ENCODE measurements at regions not wholly inside any gene's neighbourhood (a gene's known extent, or its start where the extent isn't known, plus 50 kb on each side); places are given as distances from the start of the nearest gene placed in this dataset.

- Histone ChIP-seq H3K27ac (ENCODE audit: low read depth in 1 of 2, low read length in 1 of 2) (no peak overlapping the region), H3K27me3 (ENCODE audit: control insufficient read depth in 2 of 2, insufficient read depth in 1 of 2, low read length in 1 of 2) (no peaks in the 10 kb centered on the region), H3K4me3 (ENCODE audit: low read length in 2 of 2) (no peak overlapping the region), H3K36me3 (ENCODE audit: control insufficient read depth in 2 of 2, insufficient read depth in 2 of 2, low read length in 1 of 2) (no peaks in the 10 kb centered on the region), H3K4me1 (ENCODE audit: control insufficient read depth in 2 of 2, insufficient read depth in 2 of 2, low read length in 2 of 2) (no peaks in the 10 kb centered on the region), H3K9me3 (ENCODE audit: control insufficient read depth in 2 of 2, insufficient read depth in 1 of 2, low read length in 1 of 2) (no peaks in the 10 kb centered on the region)
- no peak for DNase-seq (ENCODE audit: low read depth in 6 of 9, low spot score in 9 of 9)
- 98% methylated on average over 8 of the region's 8 CpGs for WGBS
Measured at GRCh38 chr14:97071177-97071576, 274.0 kb downstream of the VRK1 start.

GRCh38 chr14:97073622-97074021, 276.4 kb downstream of the VRK1 start:
- Histone ChIP-seq H3K4me1 (ENCODE audit: control insufficient read depth in 2 of 2, insufficient read depth in 2 of 2, low read length in 2 of 2) (peaks cover 0 to 5% of the 10 kb centered on the region in 2 donors), H3K27ac (ENCODE audit: low read depth in 1 of 2, low read length in 1 of 2) (no peak overlapping the region)
- WGBS: 96% methylated on average over 5 of the region's 5 CpGs

GRCh38 chr14:97074456-97074855, 277.3 kb downstream of the VRK1 start:
- peaks cover 0 to 5% of the 10 kb centered on the region in 2 donors for H3K4me1 ChIP-seq (ENCODE audit: control insufficient read depth in 2 of 2, insufficient read depth in 2 of 2, low read length in 2 of 2)
- peaks cover 0 to 2% of the 10 kb centered on the region in 2 donors for H3K27me3 ChIP-seq (ENCODE audit: control insufficient read depth in 2 of 2, insufficient read depth in 1 of 2, low read length in 1 of 2)
- no peak overlapping the region for H3K27ac ChIP-seq (ENCODE audit: low read depth in 1 of 2, low read length in 1 of 2)
- H3K4me3 ChIP-seq (ENCODE audit: low read length in 2 of 2): no peak overlapping the region
- 90% methylated on average over 6 of the region's 6 CpGs for WGBS
- no peaks in the 10 kb centered on the region for H3K9me3 ChIP-seq (ENCODE audit: control insufficient read depth in 2 of 2, insufficient read depth in 1 of 2, low read length in 1 of 2)
- no peaks in the 10 kb centered on the region for H3K36me3 ChIP-seq (ENCODE audit: control insufficient read depth in 2 of 2, insufficient read depth in 2 of 2, low read length in 1 of 2)
- DNase-seq (ENCODE audit: low read depth in 6 of 9, low spot score in 9 of 9): no peak

More at GRCh38 chr14:97073622-97074021, 276.4 kb downstream of the VRK1 start:
- H3K4me3 ChIP-seq (ENCODE audit: low read length in 2 of 2): no peak overlapping the region
- no peaks in the 10 kb centered on the region for H3K36me3 ChIP-seq (ENCODE audit: control insufficient read depth in 2 of 2, insufficient read depth in 2 of 2, low read length in 1 of 2)
- no peaks in the 10 kb centered on the region for H3K9me3 ChIP-seq (ENCODE audit: control insufficient read depth in 2 of 2, insufficient read depth in 1 of 2, low read length in 1 of 2)
- DNase-seq (ENCODE audit: low read depth in 6 of 9, low spot score in 9 of 9): no peak
- H3K27me3 ChIP-seq (ENCODE audit: control insufficient read depth in 2 of 2, insufficient read depth in 1 of 2, low read length in 1 of 2): peaks cover 0 to 2% of the 10 kb centered on the region in 2 donors

DNA sequence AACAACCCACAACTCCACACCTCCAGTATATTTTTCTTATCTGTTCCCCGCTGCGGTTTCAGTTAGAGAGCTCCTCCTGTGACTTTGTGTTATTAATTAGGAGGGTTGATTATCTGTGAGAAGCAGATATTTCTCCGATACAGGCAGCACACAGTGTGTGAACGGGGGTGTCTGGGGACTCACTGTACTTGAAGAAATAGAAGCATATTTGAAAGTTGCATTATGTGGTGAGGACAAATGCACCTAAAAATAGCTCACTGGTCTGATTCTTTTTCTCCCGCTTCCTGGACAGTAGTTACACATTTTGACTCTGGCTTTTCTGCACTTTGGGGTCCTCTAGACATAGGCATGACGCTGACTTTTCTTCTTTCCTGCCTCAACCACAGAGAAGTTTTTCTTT, 277.7 kb downstream of the VRK1 start:
- H3K27ac ChIP-seq (ENCODE audit: low read depth in 1 of 2, low read length in 1 of 2): no peak overlapping the region
- no peaks in the 10 kb centered on the region for H3K9me3 ChIP-seq (ENCODE audit: control insufficient read depth in 2 of 2, insufficient read depth in 1 of 2, low read length in 1 of 2)
- no peaks in the 10 kb centered on the region for H3K36me3 ChIP-seq (ENCODE audit: control insufficient read depth in 2 of 2, insufficient read depth in 2 of 2, low read length in 1 of 2)
- peaks cover 0 to 2% of the 10 kb centered on the region in 2 donors for H3K27me3 ChIP-seq (ENCODE audit: control insufficient read depth in 2 of 2, insufficient read depth in 1 of 2, low read length in 1 of 2)
- 18% methylated on average over 6 of the region's 6 CpGs for WGBS
- DNase-seq (ENCODE audit: low read depth in 6 of 9, low spot score in 9 of 9): no peak
- H3K4me1 ChIP-seq (ENCODE audit: control insufficient read depth in 2 of 2, insufficient read depth in 2 of 2, low read length in 2 of 2): peaks cover 0 to 5% of the 10 kb centered on the region in 2 donors
- no peak overlapping the region for H3K4me3 ChIP-seq (ENCODE audit: low read length in 2 of 2)

GRCh38 chr14:97077253-97077653, 280.1 kb downstream of the VRK1 start:
- DNase-seq (ENCODE audit: low read depth in 6 of 9, low spot score in 9 of 9): peak in 3 of 9 donors; percentile 8 to 40 (median 9)
- Histone ChIP-seq H3K4me3 (ENCODE audit: low read length in 2 of 2) (no peak overlapping the region), H3K9me3 (ENCODE audit: control insufficient read depth in 2 of 2, insufficient read depth in 1 of 2, low read length in 1 of 2) (no peaks in the 10 kb centered on the region), H3K36me3 (ENCODE audit: control insufficient read depth in 2 of 2, insufficient read depth in 2 of 2, low read length in 1 of 2) (no peaks in the 10 kb centered on the region), H3K27ac (ENCODE audit: low read depth in 1 of 2, low read length in 1 of 2) (no peak overlapping the region), H3K27me3 (ENCODE audit: control insufficient read depth in 2 of 2, insufficient read depth in 1 of 2, low read length in 1 of 2) (peaks cover 0 to 2% of the 10 kb centered on the region in 2 donors), H3K4me1 (ENCODE audit: control insufficient read depth in 2 of 2, insufficient read depth in 2 of 2, low read length in 2 of 2) (peaks cover 0 to 5% of the 10 kb centered on the region in 2 donors)
- WGBS: 13% methylated on average over 8 of the region's 8 CpGs

GRCh38 chr14:97077687-97078086, 280.5 kb downstream of the VRK1 start:
- no peaks in the 10 kb centered on the region for H3K36me3 ChIP-seq (ENCODE audit: control insufficient read depth in 2 of 2, insufficient read depth in 2 of 2, low read length in 1 of 2)
- no peak for DNase-seq (ENCODE audit: low read depth in 6 of 9, low spot score in 9 of 9)
- no peaks in the 10 kb centered on the region for H3K9me3 ChIP-seq (ENCODE audit: control insufficient read depth in 2 of 2, insufficient read depth in 1 of 2, low read length in 1 of 2)
- H3K27me3 ChIP-seq (ENCODE audit: control insufficient read depth in 2 of 2, insufficient read depth in 1 of 2, low read length in 1 of 2): peaks cover 0 to 2% of the 10 kb centered on the region in 2 donors
- WGBS: 64% methylated on average over 4 of the region's 4 CpGs
- peaks cover 0 to 5% of the 10 kb centered on the region in 2 donors for H3K4me1 ChIP-seq (ENCODE audit: control insufficient read depth in 2 of 2, insufficient read depth in 2 of 2, low read length in 2 of 2)
- no peak overlapping the region for H3K4me3 ChIP-seq (ENCODE audit: low read length in 2 of 2)
- H3K27ac ChIP-seq (ENCODE audit: low read depth in 1 of 2, low read length in 1 of 2): no peak overlapping the region

DNA sequence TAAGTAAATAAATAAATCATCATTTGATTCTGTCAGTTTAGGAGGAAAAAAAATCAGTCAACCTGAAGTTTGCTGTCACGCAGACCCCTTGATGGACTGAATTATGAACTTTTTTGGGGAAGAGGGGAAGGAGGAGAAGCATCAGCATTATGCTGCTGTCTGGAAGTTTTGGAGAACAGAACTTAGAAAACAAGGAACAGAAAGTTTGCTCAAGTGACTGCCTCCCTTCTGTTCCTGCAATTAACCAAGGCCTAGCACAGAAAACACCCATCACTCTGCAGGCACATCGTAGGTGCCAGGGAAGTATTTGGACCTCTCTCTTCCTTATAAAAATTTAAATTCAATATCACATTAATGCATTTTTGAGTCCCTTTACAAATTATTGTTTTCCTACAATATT, 283.8 kb downstream of the VRK1 start:
- no peaks in the 10 kb centered on the region for H3K9me3 ChIP-seq (ENCODE audit: control insufficient read depth in 2 of 2, insufficient read depth in 1 of 2, low read length in 1 of 2)
- H3K4me3 ChIP-seq (ENCODE audit: low read length in 2 of 2): no peak overlapping the region
- peaks cover 0 to 2% of the 10 kb centered on the region in 2 donors for H3K27me3 ChIP-seq (ENCODE audit: control insufficient read depth in 2 of 2, insufficient read depth in 1 of 2, low read length in 1 of 2)
- no peaks in the 10 kb centered on the region for H3K36me3 ChIP-seq (ENCODE audit: control insufficient read depth in 2 of 2, insufficient read depth in 2 of 2, low read length in 1 of 2)
- H3K4me1 ChIP-seq (ENCODE audit: control insufficient read depth in 2 of 2, insufficient read depth in 2 of 2, low read length in 2 of 2): peaks cover 0 to 5% of the 10 kb centered on the region in 2 donors
- DNase-seq (ENCODE audit: low read depth in 6 of 9, low spot score in 9 of 9): no peak
- WGBS: 98% methylated on average over 2 of the region's 2 CpGs
- no peak overlapping the region for H3K27ac ChIP-seq (ENCODE audit: low read depth in 1 of 2, low read length in 1 of 2)

DNA sequence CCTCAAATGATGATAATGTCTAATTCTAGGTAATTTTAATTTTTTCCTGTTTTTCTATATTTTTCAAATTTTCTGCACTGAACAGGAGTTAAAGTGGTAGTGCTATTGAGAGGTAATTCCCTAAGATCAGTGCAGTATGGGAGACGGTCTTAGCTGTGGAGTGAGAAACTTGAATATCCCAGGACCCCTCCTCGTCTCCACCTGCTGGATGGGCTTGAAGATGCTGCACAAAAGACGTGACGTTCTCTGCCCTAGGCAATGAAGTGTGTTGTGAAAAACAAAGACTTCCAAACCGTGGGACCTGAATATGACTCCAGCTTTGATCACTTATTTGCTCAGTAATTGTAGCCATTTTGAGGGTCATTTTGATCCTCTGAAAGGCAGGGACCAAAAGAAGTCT, 298.1 kb downstream of the VRK1 start:
- H3K27me3 ChIP-seq (ENCODE audit: control insufficient read depth in 2 of 2, insufficient read depth in 1 of 2, low read length in 1 of 2): no peaks in the 10 kb centered on the region
- no peaks in the 10 kb centered on the region for H3K36me3 ChIP-seq (ENCODE audit: control insufficient read depth in 2 of 2, insufficient read depth in 2 of 2, low read length in 1 of 2)
- no peak overlapping the region for H3K4me3 ChIP-seq (ENCODE audit: low read length in 2 of 2)
- 74% methylated on average over 5 of the region's 5 CpGs for WGBS
- no peaks in the 10 kb centered on the region for H3K9me3 ChIP-seq (ENCODE audit: control insufficient read depth in 2 of 2, insufficient read depth in 1 of 2, low read length in 1 of 2)
- H3K4me1 ChIP-seq (ENCODE audit: control insufficient read depth in 2 of 2, insufficient read depth in 2 of 2, low read length in 2 of 2): no peaks in the 10 kb centered on the region
- DNase-seq (ENCODE audit: low read depth in 6 of 9, low spot score in 9 of 9): no peak
- H3K27ac ChIP-seq (ENCODE audit: low read depth in 1 of 2, low read length in 1 of 2): no peak overlapping the region

DNA sequence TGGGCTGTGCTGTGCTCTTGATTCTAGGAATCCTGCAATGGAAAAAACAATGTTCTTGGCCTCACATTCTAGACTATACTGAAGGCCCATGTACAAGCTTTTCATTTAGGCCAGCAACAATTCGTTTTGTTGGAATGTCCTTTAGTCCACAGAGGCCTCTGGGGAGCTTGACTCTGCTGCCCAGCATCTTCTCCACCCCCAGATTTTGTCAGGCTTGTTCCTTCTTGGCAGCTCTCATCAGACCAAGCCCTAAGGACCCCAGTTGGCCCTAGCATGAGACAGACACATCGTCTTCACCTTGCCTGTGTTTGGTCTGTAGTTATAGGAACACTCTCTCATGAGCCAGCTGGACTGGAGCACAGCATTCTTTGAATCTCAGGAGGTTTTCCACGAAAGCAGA, 300.1 kb downstream of the VRK1 start:
- Histone ChIP-seq H3K4me1 (ENCODE audit: control insufficient read depth in 2 of 2, insufficient read depth in 2 of 2, low read length in 2 of 2) (peaks cover 0 to 3% of the 10 kb centered on the region in 2 donors), H3K27me3 (ENCODE audit: control insufficient read depth in 2 of 2, insufficient read depth in 1 of 2, low read length in 1 of 2) (no peaks in the 10 kb centered on the region), H3K27ac (ENCODE audit: low read depth in 1 of 2, low read length in 1 of 2) (no peak overlapping the region), H3K4me3 (ENCODE audit: low read length in 2 of 2) (no peak overlapping the region), H3K9me3 (ENCODE audit: control insufficient read depth in 2 of 2, insufficient read depth in 1 of 2, low read length in 1 of 2) (no peaks in the 10 kb centered on the region), H3K36me3 (ENCODE audit: control insufficient read depth in 2 of 2, insufficient read depth in 2 of 2, low read length in 1 of 2) (no peaks in the 10 kb centered on the region)
- DNase-seq (ENCODE audit: low read depth in 6 of 9, low spot score in 9 of 9): no peak
- 85% methylated on average over 3 of the region's 3 CpGs for WGBS

DNA sequence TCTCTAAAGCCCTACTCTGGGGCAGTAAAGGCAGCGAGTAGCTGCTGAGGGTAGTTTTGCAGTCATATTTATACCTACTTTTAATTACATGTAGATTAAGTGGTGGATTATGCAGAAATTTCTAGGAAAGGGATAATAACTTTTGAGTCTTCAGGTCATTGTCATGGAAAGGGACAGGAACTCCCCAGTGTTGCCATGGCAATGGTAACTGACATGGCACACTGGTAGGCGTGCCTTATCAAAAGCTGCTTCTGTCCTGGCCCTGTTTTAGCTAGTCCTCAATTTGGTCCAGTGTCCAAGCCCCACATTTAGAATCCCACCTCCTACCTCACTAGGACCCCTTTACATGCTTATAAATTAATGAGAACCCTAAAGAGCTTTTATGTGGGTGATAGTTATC, 303.1 kb downstream of the VRK1 start:
- DNase-seq (ENCODE audit: low read depth in 6 of 9, low spot score in 9 of 9): no peak
- WGBS: 99% methylated on average over 2 of the region's 2 CpGs
- H3K36me3 ChIP-seq (ENCODE audit: control insufficient read depth in 2 of 2, insufficient read depth in 2 of 2, low read length in 1 of 2): no peaks in the 10 kb centered on the region
- no peaks in the 10 kb centered on the region for H3K9me3 ChIP-seq (ENCODE audit: control insufficient read depth in 2 of 2, insufficient read depth in 1 of 2, low read length in 1 of 2)
- no peak overlapping the region for H3K4me3 ChIP-seq (ENCODE audit: low read length in 2 of 2)
- peaks cover 0 to 9% of the 10 kb centered on the region in 2 donors for H3K4me1 ChIP-seq (ENCODE audit: control insufficient read depth in 2 of 2, insufficient read depth in 2 of 2, low read length in 2 of 2)
- no peaks in the 10 kb centered on the region for H3K27me3 ChIP-seq (ENCODE audit: control insufficient read depth in 2 of 2, insufficient read depth in 1 of 2, low read length in 1 of 2)
- H3K27ac ChIP-seq (ENCODE audit: low read depth in 1 of 2, low read length in 1 of 2): no peak overlapping the region
